HepG2 (cell line): ENCODE measurements at regions not wholly inside any gene's neighbourhood (a gene's known extent, or its start where the extent isn't known, plus 50 kb on each side); places are given as distances from the start of the nearest gene placed in this dataset.

Experiments
- ATAC-seq: fragments of 200-7000 bp; cut with Tn5 transposase; 3 replicates; pipeline ENCODE4 v1.9.1; 2020; ENCODE audit warnings: mild to moderate bottlenecking, moderate library complexity
- BruUV-seq: library from RNA; stranded (reverse); fragments of 400-500 nt; replicated peaks from 2 replicates; lab custom pipeline; 2021; lab: Mats Ljungman, UMichigan
- CTCF ChIA-PET: fragments of 300-600 bp; formaldehyde crosslinking; extraction: SDS; loops from one replicate; lab custom pipeline; 2021; ENCODE audit warnings: low total read pairs, inconsistent platforms, low intra/inter-chr PET ratio; lab: Yijun Ruan, JAX
- POLR2A ChIA-PET: fragments of 350-600 bp; sonication (Branson Sonifier 250); formaldehyde crosslinking; loops from one replicate; lab custom pipeline; 2020; ENCODE audit warnings: antibody characterized with exemption, inconsistent platforms; lab: Yijun Ruan, JAX
- DNase-seq: peaks from one replicate; pipeline ENCODE4 v3.0.0-alpha.2; 2015; ENCODE audit warnings: low spot score
- FAIRE-seq: peaks from 3 replicates; lab custom pipeline; 2011; peaks lifted over from hg19 to GRCh38; lab: Jason Lieb, UNC
- H2AFZ ChIP-seq: one replicate; pipeline ENCODE4 v1.6.1; 2011; ENCODE audit warnings: low read length, inconsistent platforms
- H3K27ac ChIP-seq: fragments of 300-600 bp; 3 replicates; pipeline ENCODE4 v1.8.0; 2011; ENCODE audit warnings: mixed run types, mild to moderate bottlenecking, mixed read lengths, low read length, inconsistent platforms; ENCODE audit not compliant: insufficient read depth; ENCODE audit errors: extremely low read length
- H3K27me3 ChIP-seq, 2 experiments: fragments of 200-600 bp in 1 of 2; 2 replicates in 1 of 2; 3 replicates in 1 of 2; pipeline versions ENCODE4 v1.6.0 to v1.8.0; 2011; ENCODE audit warnings: low read length in 2 of 2, mild to moderate bottlenecking in 2 of 2, moderate library complexity in 2 of 2, inconsistent platforms in 1 of 2; ENCODE audit not compliant: insufficient read depth in 2 of 2, control insufficient read depth in 1 of 2
- H3K36me3 ChIP-seq, 2 experiments: fragments of 200-600 bp in 1 of 2; replicated peaks in 1 of 2; 2 replicates in 1 of 2; 3 replicates in 1 of 2; pipeline versions ENCODE4 v1.5.1 to v1.8.0; 2011; ENCODE audit warnings: low read length in 2 of 2, inconsistent platforms in 1 of 2; ENCODE audit not compliant: insufficient read depth in 2 of 2, control insufficient read depth in 1 of 2
- H3K4me1 ChIP-seq: 2 replicates; pipeline ENCODE4 v1.5.1; 2012; ENCODE audit warnings: low read length, inconsistent platforms; ENCODE audit not compliant: insufficient read depth
- H3K4me2 ChIP-seq: 2 replicates; pipeline ENCODE4 v1.6.0; 2011; ENCODE audit warnings: low read depth, low read length, inconsistent platforms
- H3K4me3 ChIP-seq, 3 experiments: fragments of 200-600 bp in 1 of 3; sonication (generic), shearing (Covaris generic) in 1 of 3; replicated peaks in 1 of 3; 2 replicates each; pipeline ENCODE4 v1.5.1; 2011 to 2016; ENCODE audit warnings: low read length in 3 of 3, inconsistent platforms in 2 of 3, low read depth in 2 of 3, mild to moderate bottlenecking in 2 of 3, control low read depth in 1 of 3, mixed read lengths in 1 of 3; ENCODE audit not compliant: insufficient read depth in 1 of 3
- H3K79me2 ChIP-seq: one replicate; pipeline ENCODE4 v1.6.1; 2011; ENCODE audit warnings: low read length, inconsistent platforms; ENCODE audit not compliant: insufficient read depth
- H3K9ac ChIP-seq: 2 replicates; pipeline ENCODE4 v1.6.0; 2011; ENCODE audit warnings: mild to moderate bottlenecking, low read depth, low read length, inconsistent platforms; ENCODE audit not compliant: insufficient read depth
- H3K9me3 ChIP-seq: 2 replicates; pipeline ENCODE4 v1.5.1; 2012; ENCODE audit warnings: mild to moderate bottlenecking, low read length
- H4K20me1 ChIP-seq: 2 replicates; pipeline ENCODE4 v1.6.0; 2011; ENCODE audit warnings: inconsistent platforms, mild to moderate bottlenecking, low read length, moderate library complexity; ENCODE audit not compliant: insufficient read depth
- ASH2L ChIP-seq: fragments of 300-600, 200-600 bp; sonication (generic); IDR thresholded peaks from 2 replicates; pipeline ENCODE4 v1.7.0; 2017; ENCODE audit warnings: low read depth, mild to moderate bottlenecking, moderate library complexity, mixed read lengths, low read length; ENCODE audit not compliant: insufficient read length
- E2F2 ChIP-seq: sonication (generic); formaldehyde crosslinking; IDR thresholded peaks from 2 replicates; pipeline ENCODE4 v1.4.0; 2020; ENCODE audit warnings: missing genetic modification reagents, borderline replicate concordance
- HOXA3 ChIP-seq: sonication (generic); formaldehyde crosslinking; IDR thresholded peaks from 2 replicates; pipeline ENCODE4 v1.5.0; 2020; ENCODE audit warnings: missing genetic modification reagents
- MYNN ChIP-seq: sonication (generic); formaldehyde crosslinking; IDR thresholded peaks from 2 replicates; pipeline ENCODE4 v1.4.0; 2020; ENCODE audit warnings: mild to moderate bottlenecking, low read depth, missing genetic modification reagents
- NKX3-1 ChIP-seq: sonication (generic); formaldehyde crosslinking; IDR thresholded peaks from 2 replicates; pipeline ENCODE4 v1.5.0; 2020; ENCODE audit warnings: missing genetic modification reagents
- RAD21 ChIP-seq: fragments of 450-650 bp; formaldehyde crosslinking; IDR thresholded peaks from 2 replicates; pipeline ENCODE4 v1.5.0; 2020; ENCODE audit warnings: mild to moderate bottlenecking
- SMAD9 ChIP-seq: sonication (generic); formaldehyde crosslinking; IDR thresholded peaks from 2 replicates; pipeline ENCODE4 v1.5.1; 2020; ENCODE audit warnings: mild to moderate bottlenecking, missing genetic modification reagents
- THAP7 ChIP-seq: sonication (generic); formaldehyde crosslinking; IDR thresholded peaks from 2 replicates; pipeline ENCODE4 v1.8.1; 2023; ENCODE audit warnings: mild to moderate bottlenecking, missing genetic modification reagents
- TMF1 ChIP-seq: sonication (generic); formaldehyde crosslinking; IDR thresholded peaks from 2 replicates; pipeline ENCODE4 v1.8.1; 2022; ENCODE audit warnings: low read depth, missing genetic modification reagents
- TRIM22 ChIP-seq: fragments of 450-650 bp; IDR thresholded peaks from 2 replicates; pipeline ENCODE4 v1.6.1; 2017
- ZFP91 ChIP-seq: sonication (generic); formaldehyde crosslinking; IDR thresholded peaks from 2 replicates; pipeline ENCODE4 v1.9.0; 2022; ENCODE audit warnings: missing genetic modification reagents, mild to moderate bottlenecking, borderline replicate concordance
- ZNF530 ChIP-seq: sonication (generic); formaldehyde crosslinking; IDR thresholded peaks from 2 replicates; pipeline ENCODE4 v1.5.0; 2020; ENCODE audit warnings: low read depth, mild to moderate bottlenecking, missing genetic modification reagents
- ZNF558 ChIP-seq: sonication (generic); formaldehyde crosslinking; IDR thresholded peaks from 2 replicates; pipeline ENCODE4 v1.9.0; 2022; ENCODE audit warnings: mild to moderate bottlenecking, missing genetic modification reagents, borderline replicate concordance
- ZNF747 ChIP-seq: sonication (generic); formaldehyde crosslinking; IDR thresholded peaks from 2 replicates; pipeline ENCODE4 v1.8.1; 2023; ENCODE audit warnings: missing genetic modification reagents, mild to moderate bottlenecking, borderline replicate concordance
- ZNF790 ChIP-seq: sonication (generic); formaldehyde crosslinking; IDR thresholded peaks from 2 replicates; pipeline ENCODE4 v1.8.0; 2022; ENCODE audit warnings: missing genetic modification reagents, mild to moderate bottlenecking, borderline replicate concordance
- ZNF800 ChIP-seq: sonication (generic); formaldehyde crosslinking; IDR thresholded peaks from 2 replicates; pipeline ENCODE4 v1.4.0; 2020; ENCODE audit warnings: missing genetic modification reagents
- WGBS: methylation state at CpG from one replicate; pipeline ENCODE4 v1.1.6; 2017; ENCODE audit warnings: low lambda C conversion rate; 5-methylcytosine and 5-hydroxymethylcytosine counted together
- in situ Hi-C: cut with HindIII; loops from 2 replicates; pipeline ENCODE4 v1.10.0; 2017; ENCODE audit warnings: low pct_unique_long_range_greater_than_20kb; ENCODE audit not compliant: extremely low pct_ligation_motif_present
- intact Hi-C: fragments of 100-400 bp; cut with micrococcal nuclease; formaldehyde crosslinking; loops from one replicate; pipeline ENCODE4 v1.10.0; 2022; ENCODE audit not compliant: unreplicated experiment

- TF ChIP-seq ZFP91 (CRISPR knock-in tag) (no peak), TRIM22 (no peak), ZNF558 (CRISPR knock-in tag) (no peak), ZNF800 (no peak)
These were observed 70.9 kb upstream of the EEA1 start (continued) for GRCh38 chr12:93000026-93000425.

GRCh38 chr12:93001407-93001806, 72.3 kb upstream of the EEA1 start:
- Histone ChIP-seq H3K4me3 (no peak overlapping the region), H3K4me1 (peaks cover 46% of the 10 kb centered on the region), H3K27ac (no peak overlapping the region), H3K9ac (no peak overlapping the region), H3K79me2 (peaks cover under 1% of the 10 kb centered on the region), H2AFZ (no peak overlapping the region), H3K4me2 (no peak overlapping the region), H3K36me3 (no peaks in the 10 kb centered on the region), H3K27me3 (no peaks in the 10 kb centered on the region), H3K9me3 (no peaks in the 10 kb centered on the region), H4K20me1 (no peaks in the 10 kb centered on the region)
- ATAC-seq (no peak), DNase-seq (no peak), FAIRE-seq (no peak)
- intact Hi-C loops = no loop called here
- no TSS peak for BruUV-seq
- CTCF ChIA-PET = no interaction called here
- in situ Hi-C loops = no loop called here
- POLR2A ChIA-PET = interaction anchor here (9.2 kb wide), 1 partner anchor 17 kb away, joined by 132 read pairs; no protein-coding TSS in a partner anchor
- 94% methylated on average over 3 of the region's 3 CpGs for WGBS
- TF ChIP-seq HOXA3 (CRISPR knock-in tag) (no peak), ASH2L (no peak), RAD21 (CRISPR knock-in tag) (no peak), SMAD9 (CRISPR knock-in tag) (no peak), TMF1 (CRISPR knock-in tag) (no peak), ZNF530 (CRISPR knock-in tag) (no peak), THAP7 (CRISPR knock-in tag) (no peak), E2F2 (no peak), MYNN (CRISPR knock-in tag) (no peak), ZNF790 (CRISPR knock-in tag) (no peak), ZNF747 (CRISPR knock-in tag) (no peak), NKX3-1 (CRISPR knock-in tag) (no peak)
